ENCODE measurements at regions not wholly inside any gene's neighbourhood (a gene's known extent, or its start where the extent isn't known, plus 50 kb on each side); places are given as distances from the start of the nearest gene placed in this dataset.

DNA sequence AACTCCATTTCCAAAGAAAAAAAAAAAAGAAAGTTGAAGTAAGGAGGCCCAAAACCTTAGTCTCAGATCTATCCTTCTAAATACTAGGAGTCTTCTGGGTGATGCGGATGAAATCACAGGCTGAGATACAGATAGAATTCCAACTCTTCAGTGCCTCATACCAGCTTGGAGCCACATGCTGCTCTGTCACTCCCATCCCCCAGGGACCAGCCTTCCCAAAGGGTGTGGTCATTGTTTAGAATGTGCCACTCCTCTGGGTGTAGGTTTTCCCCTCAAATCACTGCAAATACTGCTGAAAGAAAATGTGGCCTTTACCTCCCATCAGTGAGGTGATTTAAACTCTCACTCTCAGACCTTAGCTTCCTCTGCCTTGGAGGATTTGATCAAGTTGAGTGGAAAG, 112.9 kb downstream of the CDC7 start:
- Histone ChIP-seq H4K5ac (ENCODE audit: insufficient read length, low read depth, low read length) (no peak overlapping the region), H2BK20ac (ENCODE audit: low read depth, low read length, poor library complexity, severe bottlenecking) (no peak overlapping the region), H3K9me3 (ENCODE audit: control insufficient read depth, low read depth, low read length) (no peaks in the 10 kb centered on the region), H3K79me1 (ENCODE audit: insufficient read depth, low read depth, low read length, poor library complexity, severe bottlenecking) (no peaks in the 10 kb centered on the region), H3K18ac (ENCODE audit: insufficient read length, low read depth, low read length) (no peak overlapping the region), H2BK15ac (ENCODE audit: low read depth, low read length) (no peak overlapping the region), H4K91ac (ENCODE audit: insufficient read length, low read depth, low read length) (no peak overlapping the region), H2BK120ac (ENCODE audit: low read depth, low read length, poor library complexity, severe bottlenecking) (no peak overlapping the region), H2AFZ (ENCODE audit: low read length) (no peak overlapping the region), H2BK5ac (ENCODE audit: insufficient read length, low read length) (no peak overlapping the region), H3K4me1 (ENCODE audit: insufficient read depth, low read length) (peaks cover 3% of the 10 kb centered on the region; the same call in 1 of the 2 replicates), H2BK12ac (ENCODE audit: insufficient read length, low read depth, low read length) (no peak overlapping the region), H3K27ac (ENCODE audit: insufficient read length, low read depth, low read length) (no peak overlapping the region), H4K8ac (replicated peaks; ENCODE audit: insufficient read length, low read depth, low read length) (no peak overlapping the region), H3K4me2 (ENCODE audit: insufficient read depth, insufficient read length, low read length) (no peak overlapping the region), H3K56ac (ENCODE audit: insufficient read length, low read depth, low read length) (no peak overlapping the region), H3K23me2 (ENCODE audit: insufficient read length, low read depth, low read length, poor library complexity, severe bottlenecking) (no peaks in the 10 kb centered on the region), H3K14ac (ENCODE audit: insufficient read depth, low read length) (no peak overlapping the region), H2AK5ac (ENCODE audit: insufficient read length, low read length) (no peak overlapping the region), H3K27me3 (ENCODE audit: insufficient read depth, low read length) (no peaks in the 10 kb centered on the region), H3K4ac (ENCODE audit: low read depth, low read length) (no peak overlapping the region), H4K20me1 (ENCODE audit: control insufficient read depth, insufficient read depth, insufficient read length) (no peaks in the 10 kb centered on the region), H3T11ph (ENCODE audit: low read length) (no peak overlapping the region), H3K23ac (ENCODE audit: insufficient read length, low read depth, low read length) (no peak overlapping the region), H3K79me2 (ENCODE audit: insufficient read depth, low read length) (no peaks in the 10 kb centered on the region), H3K9ac (ENCODE audit: extremely low read depth, insufficient read length, low read length) (no peak overlapping the region)
- Mint-ChIP-seq H3K27me3 (ENCODE audit: low read depth) (no peaks in the 10 kb centered on the region), H3K4me1 (peaks cover 36 to 48% of the 10 kb centered on the region in 2 experiments), H3K36me3 (ENCODE audit: insufficient read depth in 1 of 3, low read depth in 3 of 3) (peaks cover 0 to 1% (median 0%) of the 10 kb centered on the region in 3 experiments; a peak in 1 of 7 replicates), H3K27ac (peak overlapping the region in 1 of 3 experiments; percentile 79; a peak in 1 of 7 replicates), H3K9me3 (no peaks in the 10 kb centered on the region), H3K4me3 (no peak overlapping the region)
- no peak for DNase-seq
- TF ChIP-seq, protein P1, sequence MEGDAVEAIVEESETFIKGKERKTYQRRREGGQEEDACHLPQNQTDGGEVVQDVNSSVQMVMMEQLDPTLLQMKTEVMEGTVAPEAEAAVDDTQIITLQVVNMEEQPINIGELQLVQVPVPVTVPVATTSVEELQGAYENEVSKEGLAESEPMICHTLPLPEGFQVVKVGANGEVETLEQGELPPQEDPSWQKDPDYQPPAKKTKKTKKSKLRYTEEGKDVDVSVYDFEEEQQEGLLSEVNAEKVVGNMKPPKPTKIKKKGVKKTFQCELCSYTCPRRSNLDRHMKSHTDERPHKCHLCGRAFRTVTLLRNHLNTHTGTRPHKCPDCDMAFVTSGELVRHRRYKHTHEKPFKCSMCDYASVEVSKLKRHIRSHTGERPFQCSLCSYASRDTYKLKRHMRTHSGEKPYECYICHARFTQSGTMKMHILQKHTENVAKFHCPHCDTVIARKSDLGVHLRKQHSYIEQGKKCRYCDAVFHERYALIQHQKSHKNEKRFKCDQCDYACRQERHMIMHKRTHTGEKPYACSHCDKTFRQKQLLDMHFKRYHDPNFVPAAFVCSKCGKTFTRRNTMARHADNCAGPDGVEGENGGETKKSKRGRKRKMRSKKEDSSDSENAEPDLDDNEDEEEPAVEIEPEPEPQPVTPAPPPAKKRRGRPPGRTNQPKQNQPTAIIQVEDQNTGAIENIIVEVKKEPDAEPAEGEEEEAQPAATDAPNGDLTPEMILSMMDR (conservative IDR thresholded peaks at IDR 0.05) = no peak
- WGBS (ENCODE audit: extremely low coverage, insufficient read length, low lambda C conversion rate) = no CpG with 5 or more reads among the region's 1 CpG

Measured in H9 (cell line).